PFSK-1 (cell line): ENCODE measurements at regions not wholly inside any gene's neighbourhood (a gene's known extent, or its start where the extent isn't known, plus 50 kb on each side); places are given as distances from the start of the nearest gene placed in this dataset.

Source experiments
- FOXP2 ChIP-seq: optimal IDR thresholded peaks from 2 replicates; pipeline ENCODE3; 2011; ENCODE audit warnings: borderline replicate concordance, control low read depth, inconsistent platforms; ENCODE audit not compliant: insufficient read depth; ENCODE audit errors: extremely low read length, extremely low read depth
- POLR2AphosphoS5 ChIP-seq: IDR thresholded peaks from 2 replicates; pipeline ENCODE4 v1.6.1; 2012; ENCODE audit warnings: low read depth, mild to moderate bottlenecking, control low read depth, low read length, moderate library complexity
- REST ChIP-seq, 2 experiments: IDR thresholded peaks; 2 replicates each; pipeline versions ENCODE4 v1.6.1 to v1.8.0; 2011 to 2012; ENCODE audit warnings: low read depth in 2 of 2, low read length in 2 of 2, control low read depth in 1 of 2, inconsistent platforms in 1 of 2, mild to moderate bottlenecking in 1 of 2, moderate library complexity in 1 of 2; ENCODE audit not compliant: insufficient read depth in 1 of 2
- SIN3A ChIP-seq: IDR thresholded peaks from 2 replicates; pipeline ENCODE4 v1.6.1; 2012; ENCODE audit warnings: mild to moderate bottlenecking, low read length, moderate library complexity, borderline replicate concordance; ENCODE audit not compliant: insufficient read depth
- TAF1 ChIP-seq: IDR thresholded peaks from 2 replicates; pipeline ENCODE4 v1.6.1; 2012; ENCODE audit warnings: low read length, control low read depth, borderline replicate concordance; ENCODE audit not compliant: insufficient read depth

GRCh38 chr19:28184997-28185396 is 1028.0 kb downstream of the UQCRFS1 start:
- no peak for TF ChIP-seq SIN3A
- TF ChIP-seq TAF1, result no peak
- TF ChIP-seq POLR2AphosphoS5, result no peak
- TF ChIP-seq REST (IDR thresholded peaks at IDR 0.05; ENCODE audit: insufficient read depth in 1 of 2, low read depth in 2 of 2, low read length in 2 of 2), result no peak
- TF ChIP-seq FOXP2, result no peak

GRCh38 chr19:28176193-28176592 is 1036.8 kb downstream of the UQCRFS1 start:
- TF ChIP-seq SIN3A, result no peak
- TF ChIP-seq TAF1, result no peak
- no peak for TF ChIP-seq FOXP2
- TF ChIP-seq POLR2AphosphoS5, result no peak
- TF ChIP-seq REST (IDR thresholded peaks at IDR 0.05; ENCODE audit: insufficient read depth in 1 of 2, low read depth in 2 of 2, low read length in 2 of 2), result no peak

- TF ChIP-seq TAF1, result no peak
- TF ChIP-seq POLR2AphosphoS5, result no peak
- no peak for TF ChIP-seq SIN3A
- TF ChIP-seq REST (IDR thresholded peaks at IDR 0.05; ENCODE audit: insufficient read depth in 1 of 2, low read depth in 2 of 2, low read length in 2 of 2), result no peak
- no peak for TF ChIP-seq FOXP2
These were observed 1041.0 kb downstream of the UQCRFS1 start for GRCh38 chr19:28171983-28172382.

GRCh38 chr19:28170066-28170465 is 1042.9 kb downstream of the UQCRFS1 start:
- TF ChIP-seq POLR2AphosphoS5 (no peak), SIN3A (no peak), REST (IDR thresholded peaks at IDR 0.05; ENCODE audit: insufficient read depth in 1 of 2, low read depth in 2 of 2, low read length in 2 of 2) (no peak), TAF1 (no peak), FOXP2 (no peak)

GRCh38 chr19:28169168-28169887 is 1043.6 kb downstream of the UQCRFS1 start:
- TF ChIP-seq SIN3A (no peak), POLR2AphosphoS5 (no peak)
